Fibroblast of skin of scalp (primary cell): ENCODE measurements at regions not wholly inside any gene's neighbourhood (a gene's known extent, or its start where the extent isn't known, plus 50 kb on each side); places are given as distances from the start of the nearest gene placed in this dataset.
A peak's percentile ranks its signal among the peaks of the same experiment; 100 is the strongest.

Source experiments
- DNase-seq: peaks from one replicate; pipeline ENCODE4 v3.0.0-alpha.2; 2013

GRCh38 chr2:220001751-220002150 is 374.3 kb downstream of the SLC4A3 start:
- peak; percentile 93 for DNase-seq

GRCh38 chr2:220002251-220002650 is 374.8 kb downstream of the SLC4A3 start:
- peak; percentile 53 for DNase-seq

- DNase-seq = peak; percentile 46
Measured at GRCh38 chr2:220002699-220003098, 375.3 kb downstream of the SLC4A3 start.

GRCh38 chr2:220005362-220005761 is 377.9 kb downstream of the SLC4A3 start:
- no peak for DNase-seq

GRCh38 chr2:220006152-220006621 is 378.8 kb downstream of the SLC4A3 start:
- peak; percentile 87 for DNase-seq

GRCh38 chr2:220011859-220012258 is 384.4 kb downstream of the SLC4A3 start:
- DNase-seq = no peak

GRCh38 chr2:220014961-220015360 is 387.5 kb downstream of the SLC4A3 start:
- no peak for DNase-seq

- no peak for DNase-seq
Measured at GRCh38 chr2:220015576-220015975, 388.1 kb downstream of the SLC4A3 start.

GRCh38 chr2:220025207-220025606 is 397.8 kb downstream of the SLC4A3 start:
- DNase-seq = no peak

GRCh38 chr2:220029013-220029412 is 401.6 kb downstream of the SLC4A3 start:
- no peak for DNase-seq

GRCh38 chr2:220033546-220033945 is 406.1 kb downstream of the SLC4A3 start:
- DNase-seq = peak; percentile 69

GRCh38 chr2:220034426-220035130 is 407.1 kb downstream of the SLC4A3 start:
- DNase-seq = peak; percentile 82

- peak; percentile 44 for DNase-seq
Measured at GRCh38 chr2:220036431-220036830, 409.0 kb downstream of the SLC4A3 start.

GRCh38 chr2:220040346-220040745 is 412.9 kb downstream of the SLC4A3 start:
- no peak for DNase-seq

- DNase-seq = no peak
Measured at GRCh38 chr2:220041447-220041846, 414.0 kb downstream of the SLC4A3 start.

GRCh38 chr2:220043155-220043989 is 415.9 kb downstream of the SLC4A3 start:
- peak; percentile 80 for DNase-seq

GRCh38 chr2:220043990-220044335 is 416.5 kb downstream of the SLC4A3 start:
- DNase-seq = no peak

GRCh38 chr2:220044383-220044782 is 417.0 kb downstream of the SLC4A3 start:
- DNase-seq = no peak

- DNase-seq = peak; percentile 10
Measured at GRCh38 chr2:220046507-220046906, 419.1 kb downstream of the SLC4A3 start.

GRCh38 chr2:220051716-220052115 is 424.3 kb downstream of the SLC4A3 start:
- DNase-seq = no peak

- no peak for DNase-seq
Measured at GRCh38 chr2:220053919-220054318, 426.5 kb downstream of the SLC4A3 start.

GRCh38 chr2:220057391-220057790 is 430.0 kb downstream of the SLC4A3 start:
- no peak for DNase-seq

- DNase-seq = no peak
Measured at GRCh38 chr2:220057916-220058315, 430.5 kb downstream of the SLC4A3 start.
